ENCODE measurements at regions not wholly inside any gene's neighbourhood (a gene's known extent, or its start where the extent isn't known, plus 50 kb on each side); places are given as distances from the start of the nearest gene placed in this dataset.
"Not testable (repeated sequence)": the region's sequence is repeated elsewhere in the genome, so short reads cannot be mapped to it uniquely, and the experiment has no call there.

DNA sequence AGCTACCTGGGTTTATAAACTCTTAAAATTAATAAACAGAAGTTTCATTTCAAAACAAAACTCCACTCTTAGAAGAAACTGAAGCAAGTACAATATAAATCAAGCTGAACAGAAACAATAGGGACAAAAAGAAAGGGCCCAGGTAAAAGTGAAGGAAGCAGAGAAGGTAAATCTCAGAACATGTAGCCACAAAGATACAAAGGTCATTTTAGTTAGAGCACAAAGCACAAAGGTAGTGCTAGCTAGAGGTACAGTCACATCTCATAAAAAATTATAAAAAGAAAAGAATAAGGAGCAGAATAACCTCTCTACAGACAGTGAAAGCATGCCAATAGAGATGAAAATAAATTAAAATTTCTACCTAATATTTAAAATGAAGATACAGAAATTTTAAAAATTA, 90.4 kb upstream of the C5orf63 start:
- intact Hi-C loops (cut with DNase I) = no loop called here
- no peak overlapping the region for H3K27ac ChIP-seq
- H3K4me3 ChIP-seq (replicated peaks in 1 of 3) = no peak overlapping the region
- H3K4me1 ChIP-seq = no peaks in the 10 kb centered on the region
- no peaks in the 10 kb centered on the region for H3K27me3 ChIP-seq
- H3K9me3 ChIP-seq = no peaks in the 10 kb centered on the region
- no peak for TF ChIP-seq POLR2A (IDR thresholded peaks at IDR 0.05)
- TF ChIP-seq, protein P1, sequence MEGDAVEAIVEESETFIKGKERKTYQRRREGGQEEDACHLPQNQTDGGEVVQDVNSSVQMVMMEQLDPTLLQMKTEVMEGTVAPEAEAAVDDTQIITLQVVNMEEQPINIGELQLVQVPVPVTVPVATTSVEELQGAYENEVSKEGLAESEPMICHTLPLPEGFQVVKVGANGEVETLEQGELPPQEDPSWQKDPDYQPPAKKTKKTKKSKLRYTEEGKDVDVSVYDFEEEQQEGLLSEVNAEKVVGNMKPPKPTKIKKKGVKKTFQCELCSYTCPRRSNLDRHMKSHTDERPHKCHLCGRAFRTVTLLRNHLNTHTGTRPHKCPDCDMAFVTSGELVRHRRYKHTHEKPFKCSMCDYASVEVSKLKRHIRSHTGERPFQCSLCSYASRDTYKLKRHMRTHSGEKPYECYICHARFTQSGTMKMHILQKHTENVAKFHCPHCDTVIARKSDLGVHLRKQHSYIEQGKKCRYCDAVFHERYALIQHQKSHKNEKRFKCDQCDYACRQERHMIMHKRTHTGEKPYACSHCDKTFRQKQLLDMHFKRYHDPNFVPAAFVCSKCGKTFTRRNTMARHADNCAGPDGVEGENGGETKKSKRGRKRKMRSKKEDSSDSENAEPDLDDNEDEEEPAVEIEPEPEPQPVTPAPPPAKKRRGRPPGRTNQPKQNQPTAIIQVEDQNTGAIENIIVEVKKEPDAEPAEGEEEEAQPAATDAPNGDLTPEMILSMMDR (IDR thresholded peaks at IDR 0.05) = no peak
- no peak for DNase-seq
- no peaks in the 10 kb centered on the region for H3K36me3 ChIP-seq

DNA sequence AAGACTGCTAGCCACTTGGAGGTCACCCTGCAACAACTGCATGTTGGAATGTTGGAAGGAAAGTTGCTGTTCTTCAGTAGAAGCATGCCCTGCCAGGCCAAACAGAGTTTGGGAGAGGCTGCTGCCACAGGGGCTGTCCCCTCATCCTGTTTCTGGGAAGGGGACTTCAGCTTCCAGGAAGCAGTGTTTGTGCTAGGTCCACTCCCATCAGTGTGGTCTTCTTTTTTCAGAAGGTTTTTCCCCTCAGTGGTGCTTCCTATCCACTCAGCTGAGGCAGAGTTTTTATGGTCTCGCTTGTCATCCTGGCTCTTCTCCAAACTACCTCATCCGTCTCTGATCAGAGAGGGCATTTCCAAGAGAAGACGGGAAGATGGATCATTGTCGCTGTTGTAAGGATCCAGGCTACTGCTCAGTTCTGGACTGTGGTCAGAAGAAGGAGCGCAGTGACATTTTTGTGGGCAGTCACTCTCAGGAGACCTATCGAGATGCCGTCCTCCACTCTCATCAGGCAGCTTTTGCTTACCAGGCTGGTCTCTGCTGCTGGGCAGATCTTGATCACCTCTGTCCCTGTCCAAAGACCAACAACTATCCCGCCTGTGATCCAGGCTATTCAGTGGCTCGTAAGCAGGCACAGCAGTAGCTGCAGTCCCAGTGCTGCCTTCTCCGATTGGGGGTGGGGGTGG, 97.8 kb upstream of the C5orf63 start:
- TF ChIP-seq, protein P1 (IDR thresholded peaks at IDR 0.05) = no peak
- no peak for TF ChIP-seq POLR2A (IDR thresholded peaks at IDR 0.05)
- DNase-seq = no peak
- intact Hi-C loops (cut with DNase I) = no loop called here
- Histone ChIP-seq H3K4me1 (no peaks in the 10 kb centered on the region), H3K4me3 (replicated peaks in 1 of 3) (no peak overlapping the region), H3K27ac (no peak overlapping the region), H3K9me3 (no peaks in the 10 kb centered on the region), H3K36me3 (no peaks in the 10 kb centered on the region), H3K27me3 (no peaks in the 10 kb centered on the region)
- WGBS, 2 donors = 88 to 91% methylated on average over 8 to 10 of the region's 10 CpGs

DNA sequence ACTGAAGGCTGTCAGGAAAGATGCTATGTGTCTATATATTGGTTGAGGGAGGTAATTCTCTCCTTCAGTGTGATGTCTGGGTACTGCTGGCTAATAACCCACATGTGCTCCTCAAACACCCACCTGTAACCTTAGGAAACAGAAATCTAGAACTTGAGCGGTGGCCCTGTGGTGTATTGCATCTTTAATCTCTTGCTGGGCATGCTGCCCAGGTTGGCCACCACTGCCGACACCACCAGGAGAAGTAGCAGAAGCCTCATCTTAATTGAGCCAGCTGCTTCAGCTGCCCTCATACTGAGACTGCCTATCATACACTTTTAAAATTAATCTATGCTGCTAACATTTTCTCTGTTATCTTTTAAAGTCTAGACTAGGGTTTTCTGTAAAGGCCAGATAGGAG, 103.5 kb upstream of the C5orf63 start:
- intact Hi-C loops (cut with DNase I) = no loop called here
- TF ChIP-seq, protein P1 (IDR thresholded peaks at IDR 0.05) = no peak
- TF ChIP-seq POLR2A (IDR thresholded peaks at IDR 0.05) = no peak
- no peaks in the 10 kb centered on the region for H3K36me3 ChIP-seq
- H3K4me3 ChIP-seq (replicated peaks in 1 of 3) = no peak overlapping the region
- H3K27me3 ChIP-seq = no peaks in the 10 kb centered on the region
- no peaks in the 10 kb centered on the region for H3K4me1 ChIP-seq
- WGBS, 2 donors = 84 to 88% methylated on average over 2 of the region's 2 CpGs
- DNase-seq = no peak
- no peaks in the 10 kb centered on the region for H3K9me3 ChIP-seq
- no peak overlapping the region for H3K27ac ChIP-seq

DNA sequence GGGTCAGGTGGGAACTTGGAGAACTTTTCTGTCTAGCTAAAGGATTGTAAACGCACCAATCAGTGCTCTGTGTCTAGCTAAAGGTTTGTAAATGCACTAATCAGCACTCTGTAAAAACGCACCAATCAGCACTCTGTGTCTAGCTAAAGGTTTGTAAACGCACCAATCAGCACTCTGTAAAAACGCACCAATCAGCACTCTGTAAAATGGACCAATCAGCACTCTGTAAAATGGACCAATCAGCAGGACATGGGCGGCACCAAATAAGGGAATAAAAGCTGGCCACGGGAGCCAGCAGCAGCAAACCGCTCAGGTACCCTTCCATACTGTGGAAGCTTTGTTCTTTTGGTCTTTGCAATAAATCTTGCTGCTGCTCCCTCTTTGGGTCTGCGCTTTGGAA, 108.0 kb upstream of the MEGF10 start:
- H3K27ac ChIP-seq; H3K27me3 ChIP-seq; DNase-seq; intact Hi-C loops (cut with DNase I); H3K9me3 ChIP-seq; H3K36me3 ChIP-seq; H3K4me1 ChIP-seq; H3K4me3 ChIP-seq (replicated peaks in 1 of 3): not testable (repeated sequence)
- WGBS, 2 donors = 94 to 98% methylated on average over 8 of the region's 8 CpGs

DNA sequence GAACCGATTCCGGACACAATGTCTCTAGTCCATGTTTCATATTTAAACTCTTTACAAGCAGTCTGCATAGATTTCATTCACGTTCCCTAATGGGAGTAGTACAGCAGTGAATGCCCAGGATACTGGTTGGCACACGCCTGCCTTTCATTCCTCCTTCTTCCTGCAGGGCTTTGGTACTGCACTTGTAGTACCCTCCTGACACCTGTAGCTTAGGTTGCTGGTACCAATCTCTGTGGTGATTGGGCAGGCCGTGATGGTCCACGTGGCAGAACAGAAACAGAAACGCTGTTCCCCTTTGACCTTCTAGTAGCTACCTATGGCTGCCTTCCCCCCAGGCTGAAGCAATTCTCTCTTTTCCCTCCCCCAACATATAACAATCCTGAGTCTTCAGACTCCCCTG, 107.3 kb upstream of the MEGF10 start:
- Histone ChIP-seq H3K4me3 (replicated peaks in 1 of 3) (no peak overlapping the region), H3K27me3 (no peaks in the 10 kb centered on the region), H3K36me3 (no peaks in the 10 kb centered on the region), H3K4me1 (no peaks in the 10 kb centered on the region), H3K9me3 (no peaks in the 10 kb centered on the region), H3K27ac (no peak overlapping the region)
- DNase-seq = no peak
- intact Hi-C loops (cut with DNase I) = no loop called here
- no peak for TF ChIP-seq POLR2A (IDR thresholded peaks at IDR 0.05)
- TF ChIP-seq, protein P1 (IDR thresholded peaks at IDR 0.05) = no peak
- 92 to 94% methylated on average over 7 of the region's 7 CpGs for WGBS, 2 donors

DNA sequence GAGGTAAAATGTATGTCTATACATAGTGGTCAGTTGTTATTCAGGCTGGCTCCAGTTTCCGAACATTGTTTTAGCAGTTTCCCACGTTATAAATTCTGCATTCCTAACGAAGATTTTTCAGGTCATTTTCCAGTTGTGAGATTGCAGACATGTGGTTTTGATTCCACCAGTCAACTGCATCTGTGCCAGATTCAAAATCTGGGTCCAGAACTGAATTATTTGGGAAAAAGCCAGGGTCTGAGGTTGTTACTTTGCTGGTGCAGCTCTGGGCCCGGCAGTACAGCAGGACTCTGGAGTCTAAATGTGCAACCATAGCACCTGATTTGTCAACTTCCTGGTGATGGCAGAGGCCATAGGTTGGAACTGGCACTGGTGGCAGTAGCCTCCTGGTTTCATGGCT, 105.7 kb upstream of the MEGF10 start:
- Histone ChIP-seq H3K9me3 (no peaks in the 10 kb centered on the region), H3K27me3 (no peaks in the 10 kb centered on the region), H3K36me3 (no peaks in the 10 kb centered on the region), H3K4me3 (replicated peaks in 1 of 3) (no peak overlapping the region), H3K4me1 (no peaks in the 10 kb centered on the region), H3K27ac (no peak overlapping the region)
- WGBS, 2 donors = 69 to 76% methylated on average over 4 of the region's 4 CpGs
- intact Hi-C loops (cut with DNase I) = no loop called here
- DNase-seq = no peak
- no peak for TF ChIP-seq POLR2A (IDR thresholded peaks at IDR 0.05)
- TF ChIP-seq, protein P1 (IDR thresholded peaks at IDR 0.05) = no peak

All from thyroid gland (tissue), 4 donors.